MM.1S (cell line): ENCODE measurements at regions not wholly inside any gene's neighbourhood (a gene's known extent, or its start where the extent isn't known, plus 50 kb on each side); places are given as distances from the start of the nearest gene placed in this dataset.
A peak's percentile ranks its signal among the peaks of the same experiment; 100 is the strongest.

Source experiments
- DNase-seq: peaks from one replicate; pipeline ENCODE4 v3.0.0-alpha.2; 2015
- H2AFZ ChIP-seq: fragments of 300-600 bp; sonication (generic); 2 replicates; pipeline ENCODE4 v1.6.0; 2016; ENCODE audit warnings: antibody characterized with exemption, low read length
- H3F3A ChIP-seq: fragments of 300-600 bp; sonication (generic); 2 replicates; pipeline ENCODE4 v1.6.1; 2016; ENCODE audit warnings: mild to moderate bottlenecking, antibody characterized with exemption, low read length, moderate library complexity, mixed read lengths; ENCODE audit not compliant: insufficient read depth
- H3K27ac ChIP-seq: fragments of 300-600 bp; sonication (generic); 2 replicates; pipeline ENCODE4 v1.5.1; 2016; ENCODE audit warnings: mild to moderate bottlenecking, low read length
- H3K27me3 ChIP-seq: fragments of 300-600 bp; sonication (generic); replicated peaks from 2 replicates; pipeline ENCODE4 v1.6.0; 2016; ENCODE audit warnings: low read length; ENCODE audit not compliant: insufficient read depth
- H3K36me3 ChIP-seq: fragments of 300-600 bp; sonication (generic); replicated peaks from 2 replicates; pipeline ENCODE4 v1.6.1; 2016; ENCODE audit warnings: mild to moderate bottlenecking, low read length, mixed read lengths; ENCODE audit not compliant: insufficient read depth
- H3K4me1 ChIP-seq: fragments of 300-600 bp; sonication (generic); 2 replicates; pipeline ENCODE4 v1.6.1; 2016; ENCODE audit warnings: low read length, mixed read lengths
- H3K4me2 ChIP-seq: fragments of 300-600 bp; sonication (generic); 2 replicates; pipeline ENCODE4 v1.6.0; 2016; ENCODE audit warnings: low read depth, low read length
- H3K4me3 ChIP-seq: fragments of 300-600 bp; sonication (generic); 2 replicates; pipeline ENCODE4 v1.5.1; 2016; ENCODE audit warnings: low read length, mixed read lengths
- H3K79me2 ChIP-seq: fragments of 300-600 bp; sonication (generic); 2 replicates; pipeline ENCODE4 v1.6.1; 2016; ENCODE audit warnings: mixed run types, low read length, mixed read lengths
- H3K9ac ChIP-seq: fragments of 300-600 bp; sonication (generic); 2 replicates; pipeline ENCODE4 v1.6.1; 2016; ENCODE audit warnings: low read length, mixed read lengths
- H3K9me2 ChIP-seq: fragments of 300-600 bp; sonication (generic); replicated peaks from 2 replicates; pipeline ENCODE4 v1.6.1; 2016; ENCODE audit warnings: mild to moderate bottlenecking, low read length, mixed read lengths; ENCODE audit not compliant: insufficient read depth
- H3K9me3 ChIP-seq: fragments of 300-600 bp; sonication (generic); replicated peaks from 2 replicates; pipeline ENCODE4 v1.6.1; 2016; ENCODE audit warnings: mild to moderate bottlenecking, low read length, mixed read lengths; ENCODE audit not compliant: insufficient read depth
- H4K20me1 ChIP-seq: fragments of 300-600 bp; sonication (generic); 2 replicates; pipeline ENCODE4 v1.6.1; 2016; ENCODE audit warnings: mild to moderate bottlenecking, low read length, moderate library complexity, mixed read lengths; ENCODE audit not compliant: insufficient read depth
- CTCF ChIP-seq: fragments of 300-600 bp; sonication (generic); IDR thresholded peaks from 2 replicates; pipeline ENCODE4 v1.5.1; 2016; ENCODE audit warnings: antibody characterized with exemption, low read length, mixed read lengths
- EZH2 ChIP-seq: fragments of 300-600 bp; sonication (generic); optimal IDR thresholded peaks from 2 replicates; pipeline ENCODE3; 2017; ENCODE audit warnings: low read depth, mild to moderate bottlenecking, antibody characterized with exemption, low read length, mixed read lengths
- EZH2phosphoT487 ChIP-seq: fragments of 300-600 bp; sonication (generic); IDR thresholded peaks from 2 replicates; pipeline ENCODE4 v1.6.1; 2018; ENCODE audit warnings: antibody characterized with exemption, low read length

GRCh38 chr2:150051004-150051403, 436.5 kb downstream of the RND3 start:
- Histone ChIP-seq H3K4me2 (0 out of 2 replicates have a peak overlapping the region, but pooled peaks have one; percentile 14), H3F3A (0 out of 2 replicates have a peak, but pooled peaks cover 20% of the 10 kb centered on the region), H3K4me1 (peaks cover 30% of the 10 kb centered on the region)

GRCh38 chr2:150050036-150050435, 437.4 kb downstream of the RND3 start:
- no peaks in the 10 kb centered on the region; the same call in 1 of the 2 replicates for H3K27me3 ChIP-seq
- peaks cover 30% of the 10 kb centered on the region for H3K4me1 ChIP-seq
- no peak overlapping the region for H3K4me2 ChIP-seq
- no peaks in the 10 kb centered on the region for H4K20me1 ChIP-seq
- no peaks in the 10 kb centered on the region for H3K9me3 ChIP-seq
- H2AFZ ChIP-seq, result no peak overlapping the region
- no peak for DNase-seq
- no peaks in the 10 kb centered on the region for H3K36me3 ChIP-seq
- TF ChIP-seq CTCF (no peak), EZH2phosphoT487 (no peak), EZH2 (no peak)
- H3K27ac ChIP-seq, result no peak overlapping the region
- H3K4me3 ChIP-seq, result no peak overlapping the region
- H3K79me2 ChIP-seq, result no peaks in the 10 kb centered on the region
- no peak overlapping the region for H3K9ac ChIP-seq
- H3K9me2 ChIP-seq, result no peaks in the 10 kb centered on the region
- H3F3A ChIP-seq, result 0 out of 2 replicates have a peak, but pooled peaks cover 20% of the 10 kb centered on the region

More at GRCh38 chr2:150051004-150051403, 436.5 kb downstream of the RND3 start:
- no peak overlapping the region for H2AFZ ChIP-seq
- no peak overlapping the region for H3K4me3 ChIP-seq
- no peaks in the 10 kb centered on the region for H3K79me2 ChIP-seq
- H4K20me1 ChIP-seq, result no peaks in the 10 kb centered on the region
- H3K9me3 ChIP-seq, result no peaks in the 10 kb centered on the region
- DNase-seq, result peak; percentile 27
- H3K36me3 ChIP-seq, result no peaks in the 10 kb centered on the region
- H3K27ac ChIP-seq, result no peak overlapping the region
- H3K9me2 ChIP-seq, result no peaks in the 10 kb centered on the region
- H3K9ac ChIP-seq, result no peak overlapping the region
- H3K27me3 ChIP-seq, result no peaks in the 10 kb centered on the region; the same call in 1 of the 2 replicates
- no peak for TF ChIP-seq CTCF

GRCh38 chr2:150047620-150048222, 439.7 kb downstream of the RND3 start:
- Histone ChIP-seq H3K27ac (no peak overlapping the region; the same call in 1 of the 2 replicates), H3K4me2 (peak overlapping the region; percentile 30), H3K4me1 (peaks cover 30% of the 10 kb centered on the region), H2AFZ (no peak overlapping the region), H3K79me2 (no peaks in the 10 kb centered on the region), H3K9me3 (no peaks in the 10 kb centered on the region), H3K9ac (no peak overlapping the region), H3K4me3 (no peak overlapping the region), H3F3A (0 out of 2 replicates have a peak, but pooled peaks cover 20% of the 10 kb centered on the region), H3K36me3 (no peaks in the 10 kb centered on the region), H3K9me2 (no peaks in the 10 kb centered on the region), H3K27me3 (no peaks in the 10 kb centered on the region; the same call in 1 of the 2 replicates), H4K20me1 (no peaks in the 10 kb centered on the region)
- TF ChIP-seq CTCF, result no peak
- no peak for TF ChIP-seq EZH2
- no peak for TF ChIP-seq EZH2phosphoT487
- no peak for DNase-seq
